OCI-LY3 (cell line): ENCODE measurements at regions not wholly inside any gene's neighbourhood (a gene's known extent, or its start where the extent isn't known, plus 50 kb on each side); places are given as distances from the start of the nearest gene placed in this dataset.

Experiments
- EZH2phosphoT487 ChIP-seq: fragments of 200-600 bp; shearing (Covaris generic); IDR thresholded peaks from 2 replicates; pipeline ENCODE4 v1.6.1; 2018; ENCODE audit warnings: antibody characterized with exemption, mixed run types, low read depth
- TF ChIP-seq, protein P1 (sequence below): fragments of 200-600, 300-600 bp; sonication (generic); IDR thresholded peaks from 2 replicates; pipeline ENCODE4 v1.5.1; 2014; ENCODE audit warnings: antibody characterized with exemption, low read length, low read depth

DNA sequence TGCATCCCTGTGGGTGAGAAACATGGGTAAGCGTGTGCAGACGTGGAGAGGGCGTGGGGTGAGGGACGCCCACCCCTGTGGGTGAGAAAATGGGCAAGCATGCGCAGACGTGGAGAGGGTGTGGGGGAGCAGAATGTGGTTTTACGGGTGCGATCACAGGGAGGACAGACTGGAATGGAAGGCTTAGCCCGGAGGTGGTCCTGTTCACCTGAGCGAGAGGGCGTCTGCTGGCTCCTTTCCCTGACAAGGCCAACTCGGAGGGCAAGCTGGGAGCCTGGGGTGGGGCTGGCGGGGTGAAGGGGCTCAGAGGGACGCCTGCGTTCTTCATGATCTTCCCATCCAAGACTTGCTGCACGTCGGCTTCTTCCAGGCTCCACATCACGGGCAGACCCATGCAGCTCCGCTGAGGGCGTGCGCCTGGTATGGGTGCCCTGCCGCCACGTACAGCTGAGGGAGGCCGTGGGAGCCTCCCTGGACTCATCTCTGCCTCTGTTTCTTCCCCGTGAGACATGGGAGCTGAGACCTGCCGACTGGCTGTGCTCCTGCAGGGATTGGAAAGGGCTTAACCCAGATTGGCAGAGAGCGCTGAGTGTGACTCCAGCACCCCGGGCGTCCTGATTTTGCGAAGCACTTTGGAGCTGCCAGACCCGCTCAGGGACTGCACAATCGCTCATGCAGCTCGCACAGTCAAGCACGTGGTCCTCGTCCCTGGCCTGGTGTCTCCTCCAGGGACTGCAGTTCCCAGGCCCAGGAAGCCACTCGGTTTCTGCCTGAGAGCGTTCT, 74.3 kb upstream of the SHH start:
- TF ChIP-seq, protein P1, sequence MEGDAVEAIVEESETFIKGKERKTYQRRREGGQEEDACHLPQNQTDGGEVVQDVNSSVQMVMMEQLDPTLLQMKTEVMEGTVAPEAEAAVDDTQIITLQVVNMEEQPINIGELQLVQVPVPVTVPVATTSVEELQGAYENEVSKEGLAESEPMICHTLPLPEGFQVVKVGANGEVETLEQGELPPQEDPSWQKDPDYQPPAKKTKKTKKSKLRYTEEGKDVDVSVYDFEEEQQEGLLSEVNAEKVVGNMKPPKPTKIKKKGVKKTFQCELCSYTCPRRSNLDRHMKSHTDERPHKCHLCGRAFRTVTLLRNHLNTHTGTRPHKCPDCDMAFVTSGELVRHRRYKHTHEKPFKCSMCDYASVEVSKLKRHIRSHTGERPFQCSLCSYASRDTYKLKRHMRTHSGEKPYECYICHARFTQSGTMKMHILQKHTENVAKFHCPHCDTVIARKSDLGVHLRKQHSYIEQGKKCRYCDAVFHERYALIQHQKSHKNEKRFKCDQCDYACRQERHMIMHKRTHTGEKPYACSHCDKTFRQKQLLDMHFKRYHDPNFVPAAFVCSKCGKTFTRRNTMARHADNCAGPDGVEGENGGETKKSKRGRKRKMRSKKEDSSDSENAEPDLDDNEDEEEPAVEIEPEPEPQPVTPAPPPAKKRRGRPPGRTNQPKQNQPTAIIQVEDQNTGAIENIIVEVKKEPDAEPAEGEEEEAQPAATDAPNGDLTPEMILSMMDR, result no peak
- TF ChIP-seq EZH2phosphoT487, result no peak
